Esophagus muscularis mucosa (tissue), 4 donors: ENCODE measurements at regions not wholly inside any gene's neighbourhood (a gene's known extent, or its start where the extent isn't known, plus 50 kb on each side); places are given as distances from the start of the nearest gene placed in this dataset.

Experiments
- DNase-seq: peaks from one replicate; pipeline ENCODE4 v3.0.0-alpha.2; 2017; ENCODE audit errors: extremely low spot score
- H3K27ac ChIP-seq, 4 donors: fragments of 200-600 bp; sonication (generic); replicated peaks in 1 of 4; 1 replicate in 3 of 4; 2 replicates in 1 of 4; pipeline ENCODE4 v1.5.1; 2016 to 2019; ENCODE audit warnings: mild to moderate bottlenecking in 1 of 4
- H3K27me3 ChIP-seq, 4 donors: fragments of 200-600 bp; sonication (generic); one replicate each; pipeline versions ENCODE4 v1.5.1 to v1.6.0; 2016 to 2019
- H3K36me3 ChIP-seq, 4 donors: fragments of 200-600 bp; sonication (generic); one replicate each; pipeline ENCODE4 v1.5.1; 2016 to 2019
- H3K4me1 ChIP-seq, 4 donors: fragments of 200-600 bp; sonication (generic); one replicate each; pipeline ENCODE4 v1.5.1; 2016 to 2019
- H3K4me3 ChIP-seq, 4 donors: fragments of 200-600 bp; sonication (generic); 1 replicate in 2 of 4; 2 replicates in 2 of 4; pipeline ENCODE4 v1.5.1; 2016 to 2019; ENCODE audit warnings: mild to moderate bottlenecking in 4 of 4, moderate library complexity in 1 of 4
- H3K9me3 ChIP-seq, 4 donors: fragments of 200-600 bp; sonication (generic); 1 replicate in 3 of 4; 2 replicates in 1 of 4; pipeline ENCODE4 v1.5.1; 2016 to 2019
- CTCF ChIP-seq, 3 experiments: fragments of 200-600 bp in 2 of 3; fragments of 450-650 bp in 1 of 3; sonication (generic) in 2 of 3; IDR thresholded peaks; one replicate each; pipeline ENCODE4 v1.5.1; 2017 to 2019; ENCODE audit warnings: antibody characterized with exemption in 3 of 3, mild to moderate bottlenecking in 2 of 3, moderate library complexity in 1 of 3
- EP300 ChIP-seq: sonication (generic); formaldehyde crosslinking; IDR thresholded peaks from one replicate; pipeline ENCODE4 v1.6.1; 2017; ENCODE audit warnings: antibody characterized with exemption
- POLR2A ChIP-seq: fragments of 450-650 bp; IDR thresholded peaks from one replicate; pipeline ENCODE4 v1.6.1; 2017; ENCODE audit warnings: antibody characterized with exemption, moderate library complexity, mild to moderate bottlenecking, low read depth
- POLR2AphosphoS5 ChIP-seq, 2 donors: sonication (generic); formaldehyde crosslinking; IDR thresholded peaks; one replicate each; pipeline ENCODE4 v1.6.1; 2017; ENCODE audit warnings: antibody characterized with exemption in 2 of 2
- WGBS: methylation state at CpG from one replicate; pipeline ENCODE4 v1.1.5; 2018; 5-methylcytosine and 5-hydroxymethylcytosine counted together
- intact Hi-C: fragments of 100-400 bp; cut with DNase I; formaldehyde crosslinking; loops from one replicate; pipeline ENCODE4 v1.15.1; 2023

GRCh38 chr16:75908331-75909117, 182.2 kb upstream of the CPHXL start:
- intact Hi-C loops: no loop called here
- no peaks in the 10 kb centered on the region for H3K9me3 ChIP-seq
- DNase-seq: no peak
- TF ChIP-seq POLR2A (no peak), POLR2AphosphoS5 (IDR thresholded peaks at IDR 0.05) (no peak), CTCF (IDR thresholded peaks at IDR 0.05) (no peak), EP300 (no peak)
- no peaks in the 10 kb centered on the region for H3K4me1 ChIP-seq
- H3K27ac ChIP-seq: no peak overlapping the region
- 78% methylated on average over 10 of the region's 10 CpGs for WGBS
- no peaks in the 10 kb centered on the region for H3K27me3 ChIP-seq
- H3K36me3 ChIP-seq: no peaks in the 10 kb centered on the region
- H3K4me3 ChIP-seq: no peak overlapping the region

DNA sequence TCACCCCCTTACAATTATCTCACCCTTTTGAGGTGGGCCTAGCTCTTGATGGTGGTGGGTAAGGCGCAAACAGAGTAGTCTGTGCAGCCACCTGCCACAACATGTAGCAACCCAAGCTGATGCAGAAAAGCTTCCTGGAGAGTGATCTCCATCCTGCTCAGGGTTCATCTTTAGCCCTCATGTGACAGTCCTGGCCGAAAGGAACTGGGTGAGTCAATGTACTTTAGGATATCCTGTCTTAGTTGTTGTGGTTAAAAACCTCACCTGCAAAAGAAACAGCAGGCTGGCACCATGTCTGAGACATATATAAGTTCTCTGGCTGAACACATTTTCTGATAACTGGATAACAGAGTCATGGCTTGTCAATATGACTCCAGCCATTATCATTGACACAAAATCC, 183.5 kb upstream of the CPHXL start:
- Histone ChIP-seq H3K27ac (no peak overlapping the region), H3K4me3 (no peak overlapping the region), H3K36me3 (no peaks in the 10 kb centered on the region), H3K27me3 (no peaks in the 10 kb centered on the region), H3K4me1 (no peaks in the 10 kb centered on the region), H3K9me3 (no peaks in the 10 kb centered on the region)
- intact Hi-C loops: no loop called here
- TF ChIP-seq EP300 (no peak), POLR2A (no peak), POLR2AphosphoS5 (IDR thresholded peaks at IDR 0.05) (no peak), CTCF (IDR thresholded peaks at IDR 0.05) (no peak)
- 78% methylated on average over 2 of the region's 2 CpGs for WGBS
- DNase-seq: no peak

GRCh38 chr16:75911896-75912295, 185.6 kb upstream of the CPHXL start:
- no peaks in the 10 kb centered on the region for H3K27me3 ChIP-seq
- TF ChIP-seq CTCF (IDR thresholded peaks at IDR 0.05) (no peak), POLR2A (no peak), EP300 (no peak), POLR2AphosphoS5 (IDR thresholded peaks at IDR 0.05) (no peak)
- intact Hi-C loops: no loop called here
- no peaks in the 10 kb centered on the region for H3K4me1 ChIP-seq
- H3K27ac ChIP-seq: no peak overlapping the region
- H3K9me3 ChIP-seq: no peaks in the 10 kb centered on the region
- no peak for DNase-seq
- no peak overlapping the region for H3K4me3 ChIP-seq
- no peaks in the 10 kb centered on the region for H3K36me3 ChIP-seq
- 85% methylated on average over 3 of the region's 3 CpGs for WGBS

GRCh38 chr16:75913958-75914357, 187.7 kb upstream of the CPHXL start:
- no peak for DNase-seq
- TF ChIP-seq EP300 (no peak), POLR2AphosphoS5 (IDR thresholded peaks at IDR 0.05) (no peak), POLR2A (no peak), CTCF (IDR thresholded peaks at IDR 0.05) (no peak)
- H3K9me3 ChIP-seq: no peaks in the 10 kb centered on the region
- WGBS: 45% methylated on average over 1 of the region's 1 CpG
- H3K4me1 ChIP-seq: peaks cover 0 to 12% (median 0%) of the 10 kb centered on the region in 4 donors
- intact Hi-C loops: no loop called here
- no peak overlapping the region for H3K4me3 ChIP-seq
- no peak overlapping the region for H3K27ac ChIP-seq
- no peaks in the 10 kb centered on the region for H3K36me3 ChIP-seq
- H3K27me3 ChIP-seq: no peaks in the 10 kb centered on the region

DNA sequence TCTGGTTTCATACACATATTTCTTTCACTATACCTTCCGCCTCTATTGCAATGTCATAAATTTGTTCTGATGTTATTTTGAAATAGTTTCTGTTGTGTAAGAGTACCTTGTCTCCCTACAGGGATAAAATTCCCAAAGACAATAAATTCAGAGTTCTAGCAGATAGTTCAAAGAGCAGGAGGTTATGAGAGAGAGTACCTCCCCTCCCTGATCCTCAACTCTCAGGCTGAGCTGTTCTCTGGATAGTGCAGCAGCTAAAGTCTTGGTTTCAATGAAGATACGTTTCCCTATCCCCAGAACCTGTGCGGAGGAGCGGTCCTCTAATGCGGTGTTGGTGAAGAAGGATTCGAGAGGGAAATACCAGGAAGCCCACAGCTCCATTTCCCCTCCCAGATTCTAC, 190.2 kb upstream of the CPHXL start:
- H3K4me3 ChIP-seq: no peak overlapping the region
- DNase-seq: no peak
- H3K4me1 ChIP-seq: peaks cover 0 to 20% (median 0%) of the 10 kb centered on the region in 4 donors
- TF ChIP-seq CTCF (IDR thresholded peaks at IDR 0.05): no peak
- TF ChIP-seq EP300: no peak
- no peak for TF ChIP-seq POLR2A
- TF ChIP-seq POLR2AphosphoS5 (IDR thresholded peaks at IDR 0.05): no peak
- H3K9me3 ChIP-seq: no peaks in the 10 kb centered on the region
- H3K27ac ChIP-seq: no peak overlapping the region
- H3K27me3 ChIP-seq: no peaks in the 10 kb centered on the region
- intact Hi-C loops: no loop called here
- no peaks in the 10 kb centered on the region for H3K36me3 ChIP-seq
- 95% methylated on average over 6 of the region's 6 CpGs for WGBS
